SK-N-SH (cell line): ENCODE measurements at regions not wholly inside any gene's neighbourhood (a gene's known extent, or its start where the extent isn't known, plus 50 kb on each side); places are given as distances from the start of the nearest gene placed in this dataset.

ENCODE experiments used
- CTCF ChIA-PET: fragments of 300-600, 350-600 bp; formaldehyde crosslinking; extraction: SDS; loops from one replicate; lab custom pipeline; 2021; lab: Yijun Ruan, JAX
- POLR2A ChIA-PET: fragments of 350-600 bp; sonication (Branson Sonifier 250); formaldehyde crosslinking; extraction: SDS; loops from one replicate; lab custom pipeline; 2020; ENCODE audit warnings: antibody characterized with exemption, inconsistent platforms; lab: Yijun Ruan, JAX
- DNase-seq: peaks from one replicate; pipeline ENCODE4 v3.0.0; 2012
- H2AFZ ChIP-seq: fragments of 200-600 bp; sonication (generic); 2 replicates; pipeline ENCODE4 v1.8.1; 2016; ENCODE audit warnings: antibody characterized with exemption, mild to moderate bottlenecking, low read depth
- H3F3A ChIP-seq: fragments of 200-600 bp; sonication (generic); replicated peaks from 2 replicates; pipeline ENCODE3; 2016; ENCODE audit warnings: antibody characterized with exemption, mild to moderate bottlenecking; ENCODE audit not compliant: insufficient read depth
- H3K27ac ChIP-seq, 2 experiments: fragments of 200-500 bp in 1 of 2; fragments of 200-600 bp in 1 of 2; sonication (Bioruptor generic) in 1 of 2; sonication (generic), shearing (Covaris generic) in 1 of 2; 2 replicates each; pipeline versions ENCODE4 v1.5.1 to v1.6.1; 2014 to 2016; ENCODE audit warnings: low read depth in 2 of 2, inconsistent platforms in 1 of 2, low read length in 1 of 2, mild to moderate bottlenecking in 1 of 2, mixed read lengths in 1 of 2
- H3K27me3 ChIP-seq: fragments of 200-600 bp; sonication (generic), shearing (Covaris generic); 2 replicates; pipeline ENCODE4 v1.6.1; 2016; ENCODE audit warnings: mixed run types; ENCODE audit not compliant: insufficient read depth
- H3K36me3 ChIP-seq, 2 experiments: fragments of 200-500 bp in 1 of 2; fragments of 200-600 bp in 1 of 2; sonication (Bioruptor generic) in 1 of 2; sonication (generic) in 1 of 2; replicated peaks in 1 of 2; 2 replicates each; pipeline versions ENCODE3 to v1.5.1; 2014 to 2016; ENCODE audit warnings: low read length in 1 of 2, mild to moderate bottlenecking in 1 of 2; ENCODE audit not compliant: insufficient read depth in 2 of 2, control insufficient read depth in 1 of 2
- H3K4me1 ChIP-seq, 2 experiments: fragments of 200-500 bp in 1 of 2; fragments of 200-600 bp in 1 of 2; sonication (Bioruptor generic) in 1 of 2; sonication (generic), shearing (Covaris generic) in 1 of 2; 2 replicates each; pipeline versions ENCODE4 v1.5.1 to v1.6.1; 2014 to 2016; ENCODE audit warnings: low read depth in 1 of 2, low read length in 1 of 2, mixed run types in 1 of 2; ENCODE audit not compliant: insufficient read depth in 2 of 2, control insufficient read depth in 1 of 2
- H3K4me2 ChIP-seq: fragments of 200-600 bp; sonication (generic), shearing (Covaris generic); 2 replicates; pipeline ENCODE4 v1.6.1; 2017; ENCODE audit warnings: mixed run types
- H3K4me3 ChIP-seq, 2 experiments: fragments of 200-500 bp in 1 of 2; fragments of 200-600 bp in 1 of 2; sonication (Bioruptor generic) in 1 of 2; sonication (generic), shearing (Covaris generic) in 1 of 2; 2 replicates each; pipeline versions ENCODE4 v1.5.1 to v1.8.1; 2014 to 2016; ENCODE audit warnings: low read depth in 2 of 2, inconsistent platforms in 1 of 2, low read length in 1 of 2, mild to moderate bottlenecking in 1 of 2, mixed read lengths in 1 of 2, moderate library complexity in 1 of 2
- H3K79me2 ChIP-seq: fragments of 200-600 bp; sonication (generic); 2 replicates; pipeline ENCODE4 v1.8.1; 2017; ENCODE audit warnings: mild to moderate bottlenecking; ENCODE audit not compliant: insufficient read depth
- H3K9ac ChIP-seq: fragments of 200-600 bp; sonication (generic); 2 replicates; pipeline ENCODE4 v1.6.1; 2017; ENCODE audit warnings: mixed run types
- H3K9me2 ChIP-seq: fragments of 200-600 bp; sonication (generic); 2 replicates; pipeline ENCODE4 v1.6.1; 2017; ENCODE audit warnings: mixed run types
- H3K9me3 ChIP-seq: fragments of 200-600 bp; sonication (generic); 2 replicates; pipeline ENCODE4 v1.6.1; 2017; ENCODE audit warnings: mixed run types, mild to moderate bottlenecking, moderate library complexity
- H4K20me1 ChIP-seq: fragments of 200-600 bp; sonication (generic); 2 replicates; pipeline ENCODE4 v1.6.1; 2017; ENCODE audit warnings: mild to moderate bottlenecking, mixed run types; ENCODE audit not compliant: insufficient read depth
- ELF1 ChIP-seq: IDR thresholded peaks from 2 replicates; pipeline ENCODE4 v1.4.0; 2012
- EP300 ChIP-seq, 2 experiments: IDR thresholded peaks; 2 replicates each; pipeline versions ENCODE4 v1.4.0 to v1.6.1; 2012; ENCODE audit warnings: borderline replicate concordance in 1 of 2, low read depth in 1 of 2, low read length in 1 of 2
- FOSL2 ChIP-seq: IDR thresholded peaks from 2 replicates; pipeline ENCODE4 v1.4.0; 2012; ENCODE audit warnings: low read depth, mild to moderate bottlenecking, moderate library complexity, borderline replicate concordance
- FOXJ3 ChIP-seq: sonication (generic); formaldehyde crosslinking; IDR thresholded peaks from 2 replicates; pipeline ENCODE4 v1.5.1; 2020; ENCODE audit warnings: mild to moderate bottlenecking, missing genetic modification reagents
- FOXM1 ChIP-seq: IDR thresholded peaks from 2 replicates; pipeline ENCODE4 v1.4.0; 2012; ENCODE audit warnings: low read depth, mild to moderate bottlenecking
- GABPA ChIP-seq: IDR thresholded peaks from 2 replicates; pipeline ENCODE4 v1.4.0; 2012; ENCODE audit warnings: low read depth, mild to moderate bottlenecking
- MAX ChIP-seq: IDR thresholded peaks from 2 replicates; pipeline ENCODE4 v1.4.0; 2012; ENCODE audit warnings: low read depth
- MXI1 ChIP-seq: IDR thresholded peaks from 2 replicates; pipeline ENCODE4 v1.6.1; 2012; ENCODE audit warnings: mild to moderate bottlenecking, low read depth, low read length, improper control_type of control experiment
- NFIC ChIP-seq: IDR thresholded peaks from 2 replicates; pipeline ENCODE4 v1.4.0; 2012; ENCODE audit warnings: borderline replicate concordance
- NRF1 ChIP-seq: IDR thresholded peaks from 2 replicates; pipeline ENCODE4 v1.6.1; 2012; ENCODE audit warnings: low read depth, mild to moderate bottlenecking, low read length
- PBX3 ChIP-seq: IDR thresholded peaks from 2 replicates; pipeline ENCODE4; 2012
- RXRA ChIP-seq: IDR thresholded peaks from 2 replicates; pipeline ENCODE4 v1.4.0; 2012; ENCODE audit warnings: low read depth, mild to moderate bottlenecking, borderline replicate concordance
- SIN3A ChIP-seq: IDR thresholded peaks from 2 replicates; pipeline ENCODE4 v1.6.1; 2012; ENCODE audit warnings: low read depth, mild to moderate bottlenecking, low read length, moderate library complexity, borderline replicate concordance
- SMC3 ChIP-seq: IDR thresholded peaks from 2 replicates; pipeline ENCODE4 v1.6.1; 2012; ENCODE audit warnings: low read depth, low read length, improper control_type of control experiment
- TAF1 ChIP-seq: IDR thresholded peaks from 2 replicates; pipeline ENCODE4 v1.6.1; 2012; ENCODE audit warnings: low read depth, mild to moderate bottlenecking, low read length, moderate library complexity, borderline replicate concordance
- TCF12 ChIP-seq: IDR thresholded peaks from 2 replicates; pipeline ENCODE4 v1.4.0; 2012
- USF2 ChIP-seq: fragments of 150-350 bp; IDR thresholded peaks from 2 replicates; pipeline ENCODE4 v1.6.1; 2017; ENCODE audit warnings: antibody characterized with exemption, low read length, low read depth, borderline replicate concordance
- YY1 ChIP-seq: IDR thresholded peaks from 2 replicates; pipeline ENCODE4 v1.4.0; 2012; ENCODE audit warnings: low read depth, mild to moderate bottlenecking
- WGBS: methylation state at CpG from one replicate; pipeline ENCODE4 v1.1.6; 2017; ENCODE audit warnings: low lambda C conversion rate; 5-methylcytosine and 5-hydroxymethylcytosine counted together
- TF ChIP-seq, protein P1 (sequence below): IDR thresholded peaks from 2 replicates; pipeline ENCODE4 v1.4.0; 2012; ENCODE audit warnings: low read depth, borderline replicate concordance
- TF ChIP-seq, protein P2 (sequence below): IDR thresholded peaks from 2 replicates; pipeline ENCODE4 v1.4.0; 2012; ENCODE audit warnings: low read depth, borderline replicate concordance

GRCh38 chr16:6771956-6772355 is 560.7 kb upstream of the RBFOX1 start:
- DNase-seq: no peak
- Histone ChIP-seq H3K27me3 (no peaks in the 10 kb centered on the region), H3K9me2 (no peaks in the 10 kb centered on the region), H3K9ac (no peak overlapping the region), H2AFZ (no peak overlapping the region), H3K79me2 (no peaks in the 10 kb centered on the region), H3K27ac (no peak overlapping the region), H3K4me1 (no peaks in the 10 kb centered on the region), H3F3A (no peaks in the 10 kb centered on the region), H3K4me3 (no peak overlapping the region), H3K36me3 (no peaks in the 10 kb centered on the region), H3K4me2 (no peak overlapping the region), H4K20me1 (no peaks in the 10 kb centered on the region), H3K9me3 (no peaks in the 10 kb centered on the region)
- ChIA-PET CTCF (no interaction called here), POLR2A (no interaction called here)
- TF ChIP-seq, protein P1, sequence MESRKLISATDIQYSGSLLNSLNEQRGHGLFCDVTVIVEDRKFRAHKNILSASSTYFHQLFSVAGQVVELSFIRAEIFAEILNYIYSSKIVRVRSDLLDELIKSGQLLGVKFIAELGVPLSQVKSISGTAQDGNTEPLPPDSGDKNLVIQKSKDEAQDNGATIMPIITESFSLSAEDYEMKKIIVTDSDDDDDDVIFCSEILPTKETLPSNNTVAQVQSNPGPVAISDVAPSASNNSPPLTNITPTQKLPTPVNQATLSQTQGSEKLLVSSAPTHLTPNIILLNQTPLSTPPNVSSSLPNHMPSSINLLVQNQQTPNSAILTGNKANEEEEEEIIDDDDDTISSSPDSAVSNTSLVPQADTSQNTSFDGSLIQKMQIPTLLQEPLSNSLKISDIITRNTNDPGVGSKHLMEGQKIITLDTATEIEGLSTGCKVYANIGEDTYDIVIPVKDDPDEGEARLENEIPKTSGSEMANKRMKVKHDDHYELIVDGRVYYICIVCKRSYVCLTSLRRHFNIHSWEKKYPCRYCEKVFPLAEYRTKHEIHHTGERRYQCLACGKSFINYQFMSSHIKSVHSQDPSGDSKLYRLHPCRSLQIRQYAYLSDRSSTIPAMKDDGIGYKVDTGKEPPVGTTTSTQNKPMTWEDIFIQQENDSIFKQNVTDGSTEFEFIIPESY: no peak
- no peak for TF ChIP-seq SMC3
- TF ChIP-seq YY1: no peak
- TF ChIP-seq FOSL2: no peak
- no peak for TF ChIP-seq MXI1
- TF ChIP-seq ELF1: no peak
- TF ChIP-seq, protein P2, sequence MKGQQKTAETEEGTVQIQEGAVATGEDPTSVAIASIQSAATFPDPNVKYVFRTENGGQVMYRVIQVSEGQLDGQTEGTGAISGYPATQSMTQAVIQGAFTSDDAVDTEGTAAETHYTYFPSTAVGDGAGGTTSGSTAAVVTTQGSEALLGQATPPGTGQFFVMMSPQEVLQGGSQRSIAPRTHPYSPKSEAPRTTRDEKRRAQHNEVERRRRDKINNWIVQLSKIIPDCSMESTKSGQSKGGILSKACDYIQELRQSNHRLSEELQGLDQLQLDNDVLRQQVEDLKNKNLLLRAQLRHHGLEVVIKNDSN: no peak
- TF ChIP-seq PBX3: no peak
- TF ChIP-seq NFIC: no peak
- TF ChIP-seq GABPA: no peak
- no peak for TF ChIP-seq MAX
- no peak for TF ChIP-seq SIN3A
- TF ChIP-seq NRF1: no peak
- no peak for TF ChIP-seq USF2
- WGBS: 49% methylated on average over 4 of the region's 4 CpGs

DNA sequence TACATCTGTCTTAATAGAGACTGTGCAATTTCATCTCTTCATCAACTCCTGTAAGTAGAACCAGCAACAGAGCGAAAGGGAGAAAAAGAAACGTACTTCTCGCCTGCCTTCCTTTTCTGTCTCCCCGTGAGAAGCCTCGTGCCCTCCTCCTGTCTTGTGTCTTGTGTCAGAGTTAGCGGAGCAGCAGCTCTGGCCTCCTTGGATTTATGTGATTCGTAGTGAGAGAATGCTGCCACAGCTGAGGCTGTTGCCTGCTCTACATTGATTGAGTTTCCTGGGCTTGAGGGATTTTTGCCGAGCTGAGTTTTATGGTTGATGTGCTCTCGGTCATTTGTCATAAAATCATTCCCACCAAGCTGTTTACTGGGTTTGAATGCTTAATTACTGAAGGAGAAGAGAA is 579.1 kb upstream of the RBFOX1 start:
- no peak for DNase-seq
- no peaks in the 10 kb centered on the region for H3F3A ChIP-seq
- CTCF ChIA-PET: no interaction called here
- H2AFZ ChIP-seq: no peak overlapping the region
- no peaks in the 10 kb centered on the region for H3K9me3 ChIP-seq
- no peaks in the 10 kb centered on the region for H4K20me1 ChIP-seq
- WGBS: 28% methylated on average over 9 of the region's 9 CpGs
- H3K4me2 ChIP-seq: no peak overlapping the region
- POLR2A ChIA-PET: no interaction called here
- no peaks in the 10 kb centered on the region for H3K36me3 ChIP-seq
- H3K27me3 ChIP-seq: no peaks in the 10 kb centered on the region
- H3K4me3 ChIP-seq: no peak overlapping the region
- no peak overlapping the region for H3K9ac ChIP-seq
- H3K4me1 ChIP-seq: no peaks in the 10 kb centered on the region
- H3K27ac ChIP-seq: no peak overlapping the region
- H3K9me2 ChIP-seq: no peaks in the 10 kb centered on the region
- no peaks in the 10 kb centered on the region for H3K79me2 ChIP-seq
- no peak for TF ChIP-seq FOXJ3 (CRISPR knock-in tag)
- TF ChIP-seq RXRA: no peak
- TF ChIP-seq TAF1: no peak
- no peak for TF ChIP-seq ELF1
- TF ChIP-seq TCF12: no peak
- no peak for TF ChIP-seq SIN3A
- TF ChIP-seq FOXM1: no peak
- TF ChIP-seq EP300 (IDR thresholded peaks at IDR 0.05; ENCODE audit: borderline replicate concordance in 1 of 2, low read depth in 1 of 2, low read length in 1 of 2): no peak
- no peak for TF ChIP-seq USF2
